ENCODE measurements at regions not wholly inside any gene's neighbourhood (a gene's known extent, or its start where the extent isn't known, plus 50 kb on each side); places are given as distances from the start of the nearest gene placed in this dataset.

DNA sequence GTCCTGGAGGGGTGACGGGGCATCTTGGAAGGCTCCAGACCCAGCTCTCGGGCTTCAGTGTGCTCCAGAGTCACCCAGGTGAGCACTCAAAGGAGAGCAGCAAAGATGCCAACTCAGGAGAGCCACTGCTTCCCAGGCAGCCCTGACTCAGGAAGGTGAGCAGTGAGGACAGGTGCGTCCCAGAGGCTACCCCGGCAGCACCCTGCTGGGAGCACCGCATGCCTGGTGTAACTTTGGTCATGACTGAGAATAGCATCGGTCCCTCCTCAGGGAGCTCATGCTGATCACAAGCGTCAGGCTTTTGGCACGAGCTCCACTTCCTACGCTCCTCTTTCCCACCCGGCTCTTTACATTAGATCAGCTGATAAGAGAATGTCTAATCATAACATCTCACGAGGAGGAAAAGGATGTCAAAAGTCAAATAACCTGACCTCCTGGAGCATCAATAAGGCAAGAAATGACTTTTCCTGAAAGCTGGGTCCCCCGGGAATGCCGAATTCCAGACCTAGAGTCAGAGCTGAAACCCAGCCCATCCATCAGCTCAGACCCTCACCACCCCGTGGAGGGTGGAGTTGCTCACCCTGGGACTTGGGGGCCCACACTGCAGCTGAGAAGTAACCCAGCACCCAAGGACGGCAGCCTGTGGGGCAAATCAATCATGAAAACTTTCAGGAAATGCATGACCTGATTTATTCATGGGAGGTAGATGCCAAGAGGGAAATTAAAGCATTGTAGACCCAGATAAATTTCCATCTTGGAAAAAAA is 248.8 kb downstream of the ACKR3 start:
- TF ChIP-seq POLR2A (conservative IDR thresholded peaks at IDR 0.05) (no peak), MAFF (IDR thresholded peaks at IDR 0.05; ENCODE audit: low read length) (no peak), ZNF384 (IDR thresholded peaks at IDR 0.05; ENCODE audit: low read depth, low read length) (no peak)
- TF ChIP-seq, protein P1, sequence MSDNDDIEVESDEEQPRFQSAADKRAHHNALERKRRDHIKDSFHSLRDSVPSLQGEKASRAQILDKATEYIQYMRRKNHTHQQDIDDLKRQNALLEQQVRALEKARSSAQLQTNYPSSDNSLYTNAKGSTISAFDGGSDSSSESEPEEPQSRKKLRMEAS (CRISPR knock-in tag; IDR thresholded peaks at IDR 0.05) = no peak
- TF ChIP-seq, protein P2, sequence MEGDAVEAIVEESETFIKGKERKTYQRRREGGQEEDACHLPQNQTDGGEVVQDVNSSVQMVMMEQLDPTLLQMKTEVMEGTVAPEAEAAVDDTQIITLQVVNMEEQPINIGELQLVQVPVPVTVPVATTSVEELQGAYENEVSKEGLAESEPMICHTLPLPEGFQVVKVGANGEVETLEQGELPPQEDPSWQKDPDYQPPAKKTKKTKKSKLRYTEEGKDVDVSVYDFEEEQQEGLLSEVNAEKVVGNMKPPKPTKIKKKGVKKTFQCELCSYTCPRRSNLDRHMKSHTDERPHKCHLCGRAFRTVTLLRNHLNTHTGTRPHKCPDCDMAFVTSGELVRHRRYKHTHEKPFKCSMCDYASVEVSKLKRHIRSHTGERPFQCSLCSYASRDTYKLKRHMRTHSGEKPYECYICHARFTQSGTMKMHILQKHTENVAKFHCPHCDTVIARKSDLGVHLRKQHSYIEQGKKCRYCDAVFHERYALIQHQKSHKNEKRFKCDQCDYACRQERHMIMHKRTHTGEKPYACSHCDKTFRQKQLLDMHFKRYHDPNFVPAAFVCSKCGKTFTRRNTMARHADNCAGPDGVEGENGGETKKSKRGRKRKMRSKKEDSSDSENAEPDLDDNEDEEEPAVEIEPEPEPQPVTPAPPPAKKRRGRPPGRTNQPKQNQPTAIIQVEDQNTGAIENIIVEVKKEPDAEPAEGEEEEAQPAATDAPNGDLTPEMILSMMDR (IDR thresholded peaks at IDR 0.05 in 2 of 3, conservative IDR thresholded peaks at IDR 0.05 in 1 of 3; ENCODE audit: insufficient read depth in 2 of 3, low read depth in 1 of 3, low read length in 3 of 3) = no peak
- TF ChIP-seq, protein P3, sequence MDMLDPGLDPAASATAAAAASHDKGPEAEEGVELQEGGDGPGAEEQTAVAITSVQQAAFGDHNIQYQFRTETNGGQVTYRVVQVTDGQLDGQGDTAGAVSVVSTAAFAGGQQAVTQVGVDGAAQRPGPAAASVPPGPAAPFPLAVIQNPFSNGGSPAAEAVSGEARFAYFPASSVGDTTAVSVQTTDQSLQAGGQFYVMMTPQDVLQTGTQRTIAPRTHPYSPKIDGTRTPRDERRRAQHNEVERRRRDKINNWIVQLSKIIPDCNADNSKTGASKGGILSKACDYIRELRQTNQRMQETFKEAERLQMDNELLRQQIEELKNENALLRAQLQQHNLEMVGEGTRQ (CRISPR knock-in tag; IDR thresholded peaks at IDR 0.05) = no peak

Measured in K562 (cell line).